H1 (cell line): ENCODE measurements at regions not wholly inside any gene's neighbourhood (a gene's known extent, or its start where the extent isn't known, plus 50 kb on each side); places are given as distances from the start of the nearest gene placed in this dataset.

Experiments
- CTCF ChIA-PET: fragments of 300-600 bp; sonication (Branson Sonifier 250); formaldehyde crosslinking; loops from one replicate; lab custom pipeline; 2021; ENCODE audit not compliant: partially characterized antibody; lab: Charles Lee
- POLR2A ChIA-PET: fragments of 300-600 bp; sonication (Branson Sonifier 250); formaldehyde crosslinking; loops from one replicate; lab custom pipeline; 2021; ENCODE audit warnings: inconsistent platforms; ENCODE audit not compliant: partially characterized antibody; lab: Charles Lee
- DNase-seq, 2 experiments: peaks; one replicate each; pipeline versions ENCODE4 v3.0.0 to v3.0.0-alpha.2; 2010 to 2022; ENCODE audit warnings: low spot score in 2 of 2, low read depth in 1 of 2, mixed read lengths in 1 of 2
- FAIRE-seq: peaks from 2 replicates; lab custom pipeline; 2011; peaks lifted over from hg19 to GRCh38; lab: Jason Lieb, UNC
- H2AFZ ChIP-seq: 2 replicates; pipeline ENCODE4 v1.8.1; 2012; ENCODE audit warnings: low read length, inconsistent platforms
- H2AK5ac ChIP-seq: 2 replicates; pipeline ENCODE4 v1.6.1; 2013; ENCODE audit warnings: low read depth, low read length
- H2BK120ac ChIP-seq: replicated peaks from 2 replicates; pipeline ENCODE3; 2013; ENCODE audit warnings: low read depth, low read length, inconsistent platforms
- H2BK12ac ChIP-seq: 2 replicates; pipeline ENCODE4 v1.6.1; 2013; ENCODE audit warnings: low read depth, low read length
- H2BK15ac ChIP-seq: 2 replicates; pipeline ENCODE4 v1.6.1; 2013; ENCODE audit warnings: low read length
- H2BK20ac ChIP-seq: 2 replicates; pipeline ENCODE4 v1.6.1; 2013; ENCODE audit warnings: low read length
- H2BK5ac ChIP-seq: 2 replicates; pipeline ENCODE4 v1.6.1; 2013; ENCODE audit warnings: low read depth, low read length
- H3K14ac ChIP-seq: 2 replicates; pipeline ENCODE4 v1.6.1; 2013; ENCODE audit warnings: inconsistent platforms; ENCODE audit not compliant: insufficient read length
- H3K18ac ChIP-seq: 2 replicates; pipeline ENCODE4 v1.6.1; 2013; ENCODE audit warnings: low read length; ENCODE audit errors: extremely low read depth
- H3K23ac ChIP-seq: 2 replicates; pipeline ENCODE4 v1.6.1; 2013; ENCODE audit warnings: inconsistent platforms; ENCODE audit not compliant: insufficient read length
- H3K23me2 ChIP-seq: 2 replicates; pipeline ENCODE4 v1.6.1; 2013; ENCODE audit warnings: low read depth, low read length
- H3K27ac ChIP-seq: 2 replicates; pipeline ENCODE4 v1.6.1; 2011; ENCODE audit warnings: low read depth, low read length, inconsistent platforms
- H3K27me3 ChIP-seq, 4 experiments: replicated peaks in 1 of 4; 1 replicate in 1 of 4; 2 replicates in 3 of 4; pipeline versions ENCODE4 v1.6.1 to v1.8.1; 2011 to 2013; ENCODE audit warnings: low read length in 3 of 4, mild to moderate bottlenecking in 3 of 4, inconsistent platforms in 2 of 4, mixed read lengths in 2 of 4, moderate library complexity in 1 of 4; ENCODE audit not compliant: control insufficient read depth in 3 of 4, insufficient read depth in 3 of 4; ENCODE audit errors: extremely low read depth in 1 of 4
- H3K36me3 ChIP-seq, 4 experiments: 2 replicates each; pipeline versions ENCODE4 v1.6.1 to v1.8.1; 2011 to 2013; ENCODE audit warnings: mild to moderate bottlenecking in 4 of 4, low read length in 3 of 4, moderate library complexity in 2 of 4, control low read depth in 1 of 4, inconsistent platforms in 1 of 4; ENCODE audit not compliant: insufficient read depth in 4 of 4, control insufficient read depth in 2 of 4
- H3K4ac ChIP-seq: replicated peaks from 2 replicates; pipeline ENCODE3; 2013; ENCODE audit warnings: low read length, low read depth, mixed read lengths, inconsistent platforms; ENCODE audit not compliant: insufficient read length
- H3K4me1 ChIP-seq, 4 experiments: replicated peaks in 1 of 4; 1 replicate in 1 of 4; 2 replicates in 3 of 4; pipeline versions ENCODE4 v1.6.1 to v1.8.1; 2011 to 2013; ENCODE audit warnings: low read length in 3 of 4, inconsistent platforms in 2 of 4, mixed read lengths in 1 of 4; ENCODE audit not compliant: insufficient read depth in 4 of 4, control insufficient read depth in 3 of 4
- H3K4me2 ChIP-seq, 2 experiments: 2 replicates each; pipeline versions ENCODE4 v1.6.1 to v1.8.1; 2011 to 2013; ENCODE audit warnings: low read depth in 2 of 2, low read length in 2 of 2, control low read depth in 1 of 2, inconsistent platforms in 1 of 2, mild to moderate bottlenecking in 1 of 2; ENCODE audit not compliant: insufficient read depth in 1 of 2
- H3K4me3 ChIP-seq, 4 experiments: fragments of 200-600, 300-600 bp in 1 of 4; sonication (generic), shearing (Covaris generic), sonication (Bioruptor Twin) in 1 of 4; 2 replicates each; pipeline versions ENCODE4 v1.5.1 to v1.8.1; 2011 to 2016; ENCODE audit warnings: low read length in 4 of 4, low read depth in 3 of 4, control low read depth in 2 of 4, inconsistent platforms in 2 of 4, mild to moderate bottlenecking in 2 of 4, mixed read lengths in 1 of 4, moderate library complexity in 1 of 4; ENCODE audit not compliant: insufficient read depth in 2 of 4; ENCODE audit errors: extremely low read depth in 1 of 4
- H3K56ac ChIP-seq: replicated peaks from 2 replicates; pipeline ENCODE3; 2013; ENCODE audit warnings: low read depth, mild to moderate bottlenecking, mixed read lengths, low read length, inconsistent platforms; ENCODE audit not compliant: insufficient read length
- H3K79me1 ChIP-seq: 2 replicates; pipeline ENCODE4 v1.6.1; 2013; ENCODE audit warnings: low read depth, low read length, control low read depth
- H3K79me2 ChIP-seq, 2 experiments: 2 replicates each; pipeline versions ENCODE4 v1.6.1 to v1.8.1; 2012 to 2013; ENCODE audit warnings: low read length in 2 of 2, mild to moderate bottlenecking in 2 of 2, inconsistent platforms in 1 of 2; ENCODE audit not compliant: insufficient read depth in 2 of 2, control insufficient read depth in 1 of 2
- H3K9ac ChIP-seq, 4 experiments: replicated peaks in 1 of 4; 1 replicate in 1 of 4; 2 replicates in 3 of 4; pipeline versions ENCODE4 v1.6.1 to v1.8.1; 2011 to 2013; ENCODE audit warnings: low read depth in 3 of 4, low read length in 3 of 4, control low read depth in 2 of 4, mild to moderate bottlenecking in 2 of 4, moderate library complexity in 2 of 4, inconsistent platforms in 1 of 4; ENCODE audit errors: extremely low read depth in 1 of 4
- H3K9me3 ChIP-seq, 2 experiments: 2 replicates each; pipeline versions ENCODE4 v1.6.1 to v1.8.1; 2012 to 2013; ENCODE audit warnings: mild to moderate bottlenecking in 2 of 2, moderate library complexity in 2 of 2, control low read depth in 1 of 2, inconsistent platforms in 1 of 2, low read depth in 1 of 2, low read length in 1 of 2, mixed read lengths in 1 of 2; ENCODE audit not compliant: insufficient read depth in 2 of 2
- H4K20me1 ChIP-seq, 2 experiments: replicated peaks in 1 of 2; 2 replicates each; pipeline versions ENCODE3 to v1.8.1; 2011 to 2013; ENCODE audit warnings: inconsistent platforms in 2 of 2, low read length in 2 of 2, mild to moderate bottlenecking in 1 of 2; ENCODE audit not compliant: insufficient read depth in 2 of 2, control insufficient read depth in 1 of 2
- H4K5ac ChIP-seq: 2 replicates; pipeline ENCODE4 v1.6.1; 2013; ENCODE audit warnings: low read length, low read depth, mixed read lengths, inconsistent platforms; ENCODE audit not compliant: insufficient read length
- H4K8ac ChIP-seq: 2 replicates; pipeline ENCODE4 v1.8.0; 2013; ENCODE audit warnings: mild to moderate bottlenecking, moderate library complexity, low read length, inconsistent platforms; ENCODE audit not compliant: insufficient read depth; ENCODE audit errors: extremely low read depth
- H4K91ac ChIP-seq: replicated peaks from 2 replicates; pipeline ENCODE3; 2013; ENCODE audit warnings: low read length, mixed read lengths, inconsistent platforms; ENCODE audit not compliant: insufficient read length
- CBX5 ChIP-seq: fragments of 300-800, 300-1000 bp; sonication (generic); IDR thresholded peaks from 2 replicates; pipeline ENCODE4 v1.7.1; 2016; ENCODE audit warnings: antibody characterized with exemption, low read length, low read depth
- CHD2 ChIP-seq: IDR thresholded peaks from 2 replicates; pipeline ENCODE4 v1.6.1; 2012; ENCODE audit warnings: low read length, improper control_type of control experiment
- JUN ChIP-seq: IDR thresholded peaks from 2 replicates; pipeline ENCODE4 v1.6.1; 2011; ENCODE audit warnings: low read depth, mild to moderate bottlenecking, improper control_type of control experiment, low read length
- POLR2A ChIP-seq, 2 experiments: IDR thresholded peaks; 1 replicate in 1 of 2; 2 replicates in 1 of 2; pipeline ENCODE4 v1.6.1; 2011; ENCODE audit warnings: low read depth in 2 of 2, low read length in 2 of 2, mild to moderate bottlenecking in 2 of 2; ENCODE audit errors: control extremely low read depth in 1 of 2
- SP1 ChIP-seq: IDR thresholded peaks from 2 replicates; pipeline ENCODE4 v1.6.1; 2011; ENCODE audit warnings: low read depth, low read length
- TEAD4 ChIP-seq: IDR thresholded peaks from 2 replicates; pipeline ENCODE4 v1.6.1; 2012; ENCODE audit warnings: low read depth, low read length, inconsistent platforms, mixed read lengths
- WGBS, 2 experiments: shearing (Covaris generic) in 1 of 2; methylation state at CpG; one replicate each; pipeline versions ENCODE4 v1.1.6 to v1.1.7; 2013 to 2015; ENCODE audit warnings: low lambda C conversion rate in 2 of 2, mixed read lengths in 2 of 2, inconsistent platforms in 1 of 2, low coverage in 1 of 2, missing lambda C conversion rate in 1 of 2; ENCODE audit not compliant: insufficient replicate concordance in 2 of 2, insufficient coverage in 1 of 2, insufficient read length in 1 of 2; ENCODE audit errors: extremely low coverage in 1 of 2, missing lambda C conversion rate in 1 of 2; 5-methylcytosine and 5-hydroxymethylcytosine counted together

DNA sequence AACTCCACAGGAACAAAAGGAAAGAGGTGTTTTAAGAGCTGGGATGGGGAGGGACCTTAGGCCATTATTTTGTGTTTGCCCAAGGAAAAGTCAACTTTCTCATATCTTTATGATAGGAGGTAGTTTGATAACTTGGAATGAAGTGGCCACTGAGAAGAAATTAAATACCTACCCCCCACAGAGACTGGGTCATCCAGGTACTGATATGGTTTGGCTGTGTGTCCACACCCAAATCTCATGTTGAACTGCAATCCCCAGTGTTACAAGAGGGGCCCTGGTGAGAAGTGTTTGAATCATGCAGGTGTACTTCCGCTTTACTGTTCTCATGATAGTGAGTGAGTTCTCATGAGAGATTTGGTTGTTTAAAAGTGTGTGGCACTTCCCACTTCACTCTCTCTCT lies 477.9 kb upstream of the KIF2B start:
- Histone ChIP-seq H3K4me2 (no peak overlapping the region), H3K9ac (no peak overlapping the region), H3K27ac (no peak overlapping the region), H3K79me1 (no peaks in the 10 kb centered on the region), H3K4ac (no peak overlapping the region), H2AFZ (no peak overlapping the region), H4K8ac (no peak overlapping the region), H3K4me3 (no peak overlapping the region), H2BK5ac (no peak overlapping the region), H4K91ac (no peak overlapping the region), H3K23me2 (no peaks in the 10 kb centered on the region), H3K4me1 (no peaks in the 10 kb centered on the region), H4K5ac (no peak overlapping the region), H2BK20ac (no peak overlapping the region), H3K23ac (no peak overlapping the region), H2BK15ac (no peak overlapping the region), H2BK120ac (no peak overlapping the region), H3K18ac (no peak overlapping the region), H3K9me3 (peaks cover 0 to 11% of the 10 kb centered on the region in 2 experiments; a peak in 2 of 4 replicates), H3K56ac (no peak overlapping the region), H3K79me2 (no peaks in the 10 kb centered on the region), H3K36me3 (no peaks in the 10 kb centered on the region), H2AK5ac (no peak overlapping the region), H2BK12ac (no peak overlapping the region), H4K20me1 (no peaks in the 10 kb centered on the region), H3K14ac (no peak overlapping the region), H3K27me3 (no peaks in the 10 kb centered on the region)
- CTCF ChIA-PET = no interaction called here
- FAIRE-seq = no peak
- POLR2A ChIA-PET = no interaction called here
- 100% methylated on average over 1 of the region's 1 CpG; no CpG with 5 or more reads in 1 of the 2 experiments for WGBS, 2 experiments
- no peak for TF ChIP-seq POLR2A (IDR thresholded peaks at IDR 0.05; ENCODE audit: control extremely low read depth in 1 of 2, low read depth in 2 of 2, low read length in 2 of 2)
- TF ChIP-seq CBX5 = no peak
- TF ChIP-seq JUN = no peak
- TF ChIP-seq CHD2 = no peak
- TF ChIP-seq TEAD4 = no peak
- TF ChIP-seq SP1 = no peak
- DNase-seq = no peak
